GM12878 (cell line): ENCODE measurements at regions not wholly inside any gene's neighbourhood (a gene's known extent, or its start where the extent isn't known, plus 50 kb on each side); places are given as distances from the start of the nearest gene placed in this dataset.

Experiments used
- ATAC-seq: fragments of 200-7000 bp; cut with Tn5 transposase; 3 replicates; pipeline ENCODE4 v1.9.1; 2020; ENCODE audit warnings: mild to moderate bottlenecking, moderate library complexity
- BruUV-seq: library from RNA; stranded (reverse); fragments of 400-500 nt; replicated peaks from 2 replicates; lab custom pipeline; 2021; lab: Mats Ljungman, UMichigan
- CTCF ChIA-PET: fragments of 300-600 bp; sonication (Branson Sonifier 250); formaldehyde crosslinking; extraction: SDS; loops from one replicate; lab custom pipeline; 2021; ENCODE audit warnings: inconsistent platforms; lab: Yijun Ruan, JAX
- POLR2A ChIA-PET: fragments of 350-600 bp; formaldehyde crosslinking; extraction: SDS; loops from one replicate; lab custom pipeline; 2021; ENCODE audit warnings: inconsistent platforms; lab: Charles Lee
- RAD21 ChIA-PET: fragments of 300-600 bp; sonication (Branson Sonifier 250); formaldehyde crosslinking; loops from one replicate; lab custom pipeline; 2023; ENCODE audit warnings: antibody characterized with exemption; ENCODE audit not compliant: unreplicated experiment; lab: Charles Lee
- SMC1A ChIA-PET: fragments of 300-600 bp; sonication (Branson Sonifier 250); formaldehyde crosslinking; loops from one replicate; lab custom pipeline; 2023; ENCODE audit not compliant: unreplicated experiment, uncharacterized antibody; lab: Charles Lee
- DNase-seq: peaks from one replicate; pipeline ENCODE4 v3.0.0-alpha.2; 2011; ENCODE audit warnings: low read depth, low spot score
- FAIRE-seq: peaks from 3 replicates; lab custom pipeline; 2011; peaks lifted over from hg19 to GRCh38; lab: Jason Lieb, UNC
- H2AFZ ChIP-seq: 2 replicates; pipeline ENCODE4 v1.6.0; 2011; ENCODE audit warnings: low read depth, low read length, control low read depth; ENCODE audit not compliant: control insufficient read depth
- H3K27ac ChIP-seq: 2 replicates; pipeline ENCODE4 v1.5.1; 2011; ENCODE audit warnings: control low read depth; ENCODE audit not compliant: control insufficient read depth, insufficient read depth
- H3K27me3 ChIP-seq, 2 experiments: replicated peaks in 1 of 2; 2 replicates each; pipeline versions ENCODE4 v1.6.0 to v1.6.1; 2011; ENCODE audit warnings: low read length in 1 of 2; ENCODE audit not compliant: control insufficient read depth in 2 of 2, insufficient read depth in 2 of 2
- H3K36me3 ChIP-seq, 2 experiments: 2 replicates each; pipeline ENCODE4 v1.5.1; 2011; ENCODE audit warnings: low read length in 1 of 2; ENCODE audit not compliant: control insufficient read depth in 2 of 2, insufficient read depth in 2 of 2
- H3K4me1 ChIP-seq: 2 replicates; pipeline ENCODE4 v1.6.1; 2011; ENCODE audit warnings: mild to moderate bottlenecking, low read length, moderate library complexity, mixed read lengths; ENCODE audit not compliant: control insufficient read depth, insufficient read depth
- H3K4me2 ChIP-seq: 2 replicates; pipeline ENCODE4 v1.6.0; 2011; ENCODE audit warnings: control low read depth; ENCODE audit not compliant: control insufficient read depth, insufficient read depth
- H3K4me3 ChIP-seq: fragments of 200-600 bp; sonication (generic); 2 replicates; pipeline ENCODE4 v1.5.1; 2016
- H3K79me2 ChIP-seq: 2 replicates; pipeline ENCODE4 v1.6.0; 2011; ENCODE audit warnings: low read length; ENCODE audit not compliant: control insufficient read depth, insufficient read depth
- H3K9ac ChIP-seq: 2 replicates; pipeline ENCODE4 v1.8.0; 2011; ENCODE audit warnings: low read length, control low read depth, mixed read lengths; ENCODE audit not compliant: control insufficient read depth, insufficient read depth
- H3K9me3 ChIP-seq: replicated peaks from 3 replicates; pipeline ENCODE4 v1.5.1; 2011; ENCODE audit warnings: mild to moderate bottlenecking, low read length; ENCODE audit not compliant: control insufficient read depth, insufficient read depth
- H4K20me1 ChIP-seq: 2 replicates; pipeline ENCODE4 v1.6.0; 2011; ENCODE audit not compliant: control insufficient read depth, insufficient read depth
- KLF5 ChIP-seq: fragments of 450-650 bp; IDR thresholded peaks from 2 replicates; pipeline ENCODE4 v1.6.1; 2014; ENCODE audit warnings: mild to moderate bottlenecking; ENCODE audit not compliant: partially characterized antibody
- SP1 ChIP-seq: IDR thresholded peaks from one replicate; pipeline ENCODE4 v1.6.1; 2011; ENCODE audit warnings: low read depth, low read length
- ZNF622 ChIP-seq: fragments of 450-650 bp; IDR thresholded peaks from 2 replicates; pipeline ENCODE4 v1.6.1; 2017; ENCODE audit warnings: mild to moderate bottlenecking, inconsistent platforms
- WGBS: methylation state at CpG from one replicate; pipeline ENCODE4 v1.1.6; 2016; ENCODE audit warnings: low lambda C conversion rate; ENCODE audit not compliant: insufficient replicate concordance, insufficient coverage; ENCODE audit errors: missing lambda C conversion rate; 5-methylcytosine and 5-hydroxymethylcytosine counted together
- in situ Hi-C: fragments of 300-500 bp; cut with MboI; formaldehyde crosslinking; loops from 9 replicates; pipeline ENCODE4 v1.14.3; 2018; ENCODE audit warnings: mixed read lengths
- intact Hi-C: fragments of 100-400 bp; cut with micrococcal nuclease; formaldehyde crosslinking; loops from one replicate; pipeline ENCODE4 v1.14.2; 2022; ENCODE audit not compliant: unreplicated experiment
- TF ChIP-seq, protein P1 (sequence below): fragments of 450-650 bp; IDR thresholded peaks from 2 replicates; pipeline ENCODE4 v1.6.1; 2017; ENCODE audit warnings: low read depth, mild to moderate bottlenecking, moderate library complexity
- TF ChIP-seq, protein P2 (sequence below): IDR thresholded peaks from 2 replicates; pipeline ENCODE4 v1.6.1; 2011; ENCODE audit warnings: borderline replicate concordance, low read depth, mild to moderate bottlenecking, moderate library complexity, low read length; ENCODE audit not compliant: insufficient read depth, poor library complexity, severe bottlenecking

DNA sequence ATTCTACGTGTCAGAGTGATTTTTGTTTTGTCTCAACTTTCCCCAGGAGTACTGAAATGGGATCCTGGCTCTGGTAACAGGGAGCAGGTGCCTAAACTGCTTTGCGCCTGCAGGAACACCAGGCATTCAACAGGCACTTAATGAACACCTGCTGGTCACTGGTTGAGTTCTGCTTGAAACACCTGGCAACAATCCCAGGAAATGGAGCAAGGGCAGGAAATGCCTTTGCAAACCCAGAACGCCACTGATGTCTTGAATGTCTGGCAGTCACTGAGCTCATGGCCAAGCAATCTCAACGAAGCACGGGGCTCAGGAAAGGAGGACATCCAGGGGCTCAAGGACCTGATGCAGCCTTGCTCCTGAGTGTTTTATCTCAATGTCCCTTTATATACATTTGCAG is 360.0 kb upstream of the RAB6C start:
- 19% methylated on average over 5 of the region's 5 CpGs for WGBS
- CTCF ChIA-PET = no interaction called here
- no peaks in the 10 kb centered on the region for H3K27me3 ChIP-seq
- SMC1A ChIA-PET = no interaction called here
- H3K9ac ChIP-seq = no peak overlapping the region
- POLR2A ChIA-PET = no interaction called here
- no peak for FAIRE-seq
- DNase-seq = no peak
- BruUV-seq = no TSS peak
- H3K27ac ChIP-seq = no peak overlapping the region
- intact Hi-C loops = no loop called here
- H3K4me2 ChIP-seq = no peak overlapping the region
- RAD21 ChIA-PET = no interaction called here
- TF ChIP-seq ZNF622 (no peak), KLF5 (no peak), SP1 (no peak)
- TF ChIP-seq, protein P1, sequence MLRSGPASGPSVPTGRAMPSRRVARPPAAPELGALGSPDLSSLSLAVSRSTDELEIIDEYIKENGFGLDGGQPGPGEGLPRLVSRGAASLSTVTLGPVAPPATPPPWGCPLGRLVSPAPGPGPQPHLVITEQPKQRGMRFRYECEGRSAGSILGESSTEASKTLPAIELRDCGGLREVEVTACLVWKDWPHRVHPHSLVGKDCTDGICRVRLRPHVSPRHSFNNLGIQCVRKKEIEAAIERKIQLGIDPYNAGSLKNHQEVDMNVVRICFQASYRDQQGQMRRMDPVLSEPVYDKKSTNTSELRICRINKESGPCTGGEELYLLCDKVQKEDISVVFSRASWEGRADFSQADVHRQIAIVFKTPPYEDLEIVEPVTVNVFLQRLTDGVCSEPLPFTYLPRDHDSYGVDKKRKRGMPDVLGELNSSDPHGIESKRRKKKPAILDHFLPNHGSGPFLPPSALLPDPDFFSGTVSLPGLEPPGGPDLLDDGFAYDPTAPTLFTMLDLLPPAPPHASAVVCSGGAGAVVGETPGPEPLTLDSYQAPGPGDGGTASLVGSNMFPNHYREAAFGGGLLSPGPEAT = no peak
- TF ChIP-seq, protein P2, sequence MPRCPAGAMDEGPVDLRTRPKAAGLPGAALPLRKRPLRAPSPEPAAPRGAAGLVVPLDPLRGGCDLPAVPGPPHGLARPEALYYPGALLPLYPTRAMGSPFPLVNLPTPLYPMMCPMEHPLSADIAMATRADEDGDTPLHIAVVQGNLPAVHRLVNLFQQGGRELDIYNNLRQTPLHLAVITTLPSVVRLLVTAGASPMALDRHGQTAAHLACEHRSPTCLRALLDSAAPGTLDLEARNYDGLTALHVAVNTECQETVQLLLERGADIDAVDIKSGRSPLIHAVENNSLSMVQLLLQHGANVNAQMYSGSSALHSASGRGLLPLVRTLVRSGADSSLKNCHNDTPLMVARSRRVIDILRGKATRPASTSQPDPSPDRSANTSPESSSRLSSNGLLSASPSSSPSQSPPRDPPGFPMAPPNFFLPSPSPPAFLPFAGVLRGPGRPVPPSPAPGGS = no peak
- H2AFZ ChIP-seq = no peak overlapping the region
- H3K4me1 ChIP-seq = no peaks in the 10 kb centered on the region
- ATAC-seq = no peak
- no peaks in the 10 kb centered on the region for H4K20me1 ChIP-seq
- H3K36me3 ChIP-seq = no peaks in the 10 kb centered on the region
- in situ Hi-C loops = no loop called here
- no peaks in the 10 kb centered on the region for H3K79me2 ChIP-seq
- no peak overlapping the region for H3K4me3 ChIP-seq
- H3K9me3 ChIP-seq = no peaks in the 10 kb centered on the region
